OCI-LY3 (cell line): ENCODE measurements at regions not wholly inside any gene's neighbourhood (a gene's known extent, or its start where the extent isn't known, plus 50 kb on each side); places are given as distances from the start of the nearest gene placed in this dataset.
"Not testable (repeated sequence)": the region's sequence is repeated elsewhere in the genome, so short reads cannot be mapped to it uniquely, and the experiment has no call there.

Source experiments
- H2AFZ ChIP-seq: fragments of 200-600, 300-600 bp; shearing (Covaris generic); 2 replicates; pipeline ENCODE4 v1.6.0; 2014; ENCODE audit warnings: antibody characterized with exemption, low read depth, low read length
- H3K27ac ChIP-seq: fragments of 200-600, 300-600 bp; sonication (generic); 2 replicates; pipeline ENCODE4 v1.5.1; 2014; ENCODE audit warnings: mild to moderate bottlenecking, low read length, moderate library complexity, mixed read lengths
- H3K27me3 ChIP-seq: fragments of 200-600, 300-600 bp; sonication (generic); 2 replicates; pipeline ENCODE4 v1.6.1; 2014; ENCODE audit warnings: low read depth, low read length, mixed read lengths
- H3K36me3 ChIP-seq: fragments of 200-600, 300-600 bp; sonication (generic); replicated peaks from 2 replicates; pipeline ENCODE3; 2014; ENCODE audit warnings: low read depth, low read length, mixed read lengths
- H3K4me1 ChIP-seq: fragments of 300-600, 200-600 bp; sonication (generic); 2 replicates; pipeline ENCODE4 v1.6.1; 2014; ENCODE audit warnings: low read length, mixed read lengths
- H3K4me2 ChIP-seq: fragments of 200-600, 300-600 bp; sonication (generic); 2 replicates; pipeline ENCODE4 v1.6.1; 2014; ENCODE audit warnings: low read length, mixed read lengths
- H3K4me3 ChIP-seq: fragments of 300-600, 200-600 bp; sonication (generic); 2 replicates; pipeline ENCODE4 v1.5.1; 2014; ENCODE audit warnings: antibody characterized with exemption, mild to moderate bottlenecking, low read length, moderate library complexity
- H3K79me2 ChIP-seq: fragments of 300-600, 200-600 bp; shearing (Covaris generic); 2 replicates; pipeline ENCODE4 v1.6.1; 2014; ENCODE audit warnings: mild to moderate bottlenecking, low read length, mixed read lengths
- H3K9ac ChIP-seq: fragments of 300-600, 200-600 bp; shearing (Covaris generic); 2 replicates; pipeline ENCODE4 v1.6.0; 2014; ENCODE audit warnings: mild to moderate bottlenecking, low read length, moderate library complexity
- H3K9me3 ChIP-seq: fragments of 200-600, 300-600 bp; shearing (Covaris generic); 2 replicates; pipeline ENCODE4 v1.6.1; 2014; ENCODE audit warnings: low read length, mixed read lengths; ENCODE audit not compliant: insufficient read depth
- H4K20me1 ChIP-seq: fragments of 200-600, 300-600 bp; sonication (generic); 2 replicates; pipeline ENCODE4 v1.6.1; 2016; ENCODE audit warnings: low read length, mixed read lengths; ENCODE audit not compliant: insufficient read depth
- CTCF ChIP-seq: fragments of 200-600, 300-600 bp; sonication (generic); IDR thresholded peaks from 2 replicates; pipeline ENCODE4 v1.5.1; 2014; ENCODE audit warnings: antibody characterized with exemption, low read length, low read depth
- EZH2phosphoT487 ChIP-seq: fragments of 200-600 bp; shearing (Covaris generic); IDR thresholded peaks from 2 replicates; pipeline ENCODE4 v1.6.1; 2018; ENCODE audit warnings: antibody characterized with exemption, mixed run types, low read depth

- not testable (repeated sequence) for H3K9me3 ChIP-seq, H3K4me1 ChIP-seq, H3K79me2 ChIP-seq, H2AFZ ChIP-seq, H3K27me3 ChIP-seq, H3K9ac ChIP-seq, H3K36me3 ChIP-seq, H4K20me1 ChIP-seq, H3K4me2 ChIP-seq, H3K27ac ChIP-seq, H3K4me3 ChIP-seq
These were observed 58.8 kb upstream of the ANKRD30BL start for GRCh38 chr2:132220589-132220988.

- not testable (repeated sequence) for H3K4me3 ChIP-seq, H3K4me2 ChIP-seq, H3K4me1 ChIP-seq, H3K36me3 ChIP-seq, H4K20me1 ChIP-seq, H3K9ac ChIP-seq, H2AFZ ChIP-seq, H3K79me2 ChIP-seq, H3K27me3 ChIP-seq, H3K9me3 ChIP-seq, H3K27ac ChIP-seq
These were observed 60.1 kb upstream of the ANKRD30BL start for GRCh38 chr2:132221886-132222285.

GRCh38 chr2:132252191-132252893 lies 90.6 kb upstream of the ANKRD30BL start:
- H4K20me1 ChIP-seq = no peaks in the 10 kb centered on the region
- no peaks in the 10 kb centered on the region for H3K9me3 ChIP-seq
- no peaks in the 10 kb centered on the region for H3K27me3 ChIP-seq
- H3K4me1 ChIP-seq = no peaks in the 10 kb centered on the region
- TF ChIP-seq EZH2phosphoT487 (no peak), CTCF (no peak)
- H3K4me2 ChIP-seq = no peak overlapping the region
- H3K79me2 ChIP-seq = no peaks in the 10 kb centered on the region
- no peak overlapping the region for H3K9ac ChIP-seq
- no peak overlapping the region for H3K4me3 ChIP-seq
- H2AFZ ChIP-seq = no peak overlapping the region
- no peak overlapping the region for H3K27ac ChIP-seq
- no peaks in the 10 kb centered on the region for H3K36me3 ChIP-seq

- H3K36me3 ChIP-seq = no peaks in the 10 kb centered on the region
- H3K4me2 ChIP-seq = no peak overlapping the region
- H3K4me3 ChIP-seq = no peak overlapping the region
- H3K27me3 ChIP-seq = no peaks in the 10 kb centered on the region
- no peaks in the 10 kb centered on the region for H3K4me1 ChIP-seq
- no peak overlapping the region for H3K9ac ChIP-seq
- H3K79me2 ChIP-seq = no peaks in the 10 kb centered on the region
- no peak for TF ChIP-seq EZH2phosphoT487
- H2AFZ ChIP-seq = no peak overlapping the region
- H3K9me3 ChIP-seq = no peaks in the 10 kb centered on the region
- no peaks in the 10 kb centered on the region for H4K20me1 ChIP-seq
- no peak overlapping the region for H3K27ac ChIP-seq
These were observed 91.1 kb upstream of the ANKRD30BL start for GRCh38 chr2:132252894-132253264.

DNA sequence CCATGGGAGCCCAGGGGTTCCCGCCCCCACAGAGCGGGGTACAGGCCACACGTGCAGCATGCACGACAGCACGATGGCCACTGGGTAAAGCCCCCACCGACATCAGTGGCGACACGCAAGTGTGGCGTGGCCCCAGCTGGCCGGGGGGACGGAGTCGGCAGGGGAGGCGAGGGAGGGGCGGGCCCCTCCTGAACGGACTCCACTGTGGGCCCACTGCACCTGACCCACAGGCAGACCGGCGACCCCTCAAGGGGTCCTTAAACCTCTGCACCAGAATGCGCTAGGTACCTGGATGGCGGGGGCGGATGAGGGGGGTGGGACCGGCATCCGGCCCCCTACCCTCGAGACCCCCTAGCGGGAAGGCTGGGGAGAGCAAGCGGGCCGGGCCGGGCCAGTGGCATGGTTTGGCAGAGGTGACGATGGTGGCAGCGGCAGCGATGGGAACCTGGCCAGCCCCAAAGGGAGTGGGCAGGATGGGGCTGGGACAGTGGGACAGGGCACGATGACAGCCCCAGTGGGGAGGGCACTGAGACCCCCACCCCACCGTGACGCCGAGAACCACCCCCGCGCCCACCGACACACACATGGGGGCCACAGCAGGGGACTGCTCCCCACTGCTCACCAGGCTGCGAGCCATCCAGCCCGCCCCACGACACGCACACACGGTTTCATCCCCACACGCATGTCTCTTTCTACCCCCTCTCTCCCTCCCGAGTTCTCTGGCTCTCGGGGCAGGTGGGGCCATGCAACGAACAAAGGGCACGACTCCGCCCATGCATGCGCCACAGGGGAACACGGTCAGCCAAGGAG lies 91.9 kb upstream of the ANKRD30BL start:
- Histone ChIP-seq H3K4me1 (no peaks in the 10 kb centered on the region), H3K4me3 (no peak overlapping the region), H3K4me2 (no peak overlapping the region), H3K27ac (no peak overlapping the region), H3K79me2 (no peaks in the 10 kb centered on the region), H3K9ac (no peak overlapping the region), H3K36me3 (no peaks in the 10 kb centered on the region), H3K27me3 (no peaks in the 10 kb centered on the region), H3K9me3 (no peaks in the 10 kb centered on the region), H2AFZ (no peak overlapping the region), H4K20me1 (no peaks in the 10 kb centered on the region)
- TF ChIP-seq CTCF = no peak

DNA sequence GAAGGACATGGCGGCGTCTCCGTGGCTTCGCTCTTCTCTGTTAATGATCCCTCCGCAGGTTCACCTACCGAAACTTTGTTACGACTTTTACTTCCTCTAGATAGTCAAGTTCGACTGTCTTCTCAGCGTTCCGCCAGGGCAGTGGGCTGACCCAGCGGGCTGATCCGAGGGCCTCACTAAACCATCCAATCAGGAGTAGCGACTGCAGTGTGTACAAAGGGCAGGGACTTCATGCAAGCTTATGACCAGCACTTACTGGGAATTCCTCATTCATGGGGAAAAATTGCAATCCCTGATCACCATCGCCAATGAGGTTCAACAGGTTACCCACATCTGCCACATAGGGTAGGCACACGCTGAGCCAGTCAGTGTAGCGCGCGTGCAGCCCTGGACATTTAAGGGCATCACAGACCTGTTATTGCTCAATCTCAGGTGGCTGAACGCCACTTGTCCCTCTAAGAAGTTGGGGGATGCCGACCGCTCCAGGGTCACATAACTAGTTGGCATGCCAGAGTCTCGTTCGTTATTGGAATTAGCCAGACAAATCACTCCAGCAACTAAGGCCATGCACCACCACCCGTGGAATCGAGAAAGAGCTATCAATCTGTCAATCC lies 92.7 kb upstream of the ANKRD30BL start:
- not testable (repeated sequence) for H3K9me3 ChIP-seq, H3K9ac ChIP-seq, H3K79me2 ChIP-seq, H3K4me2 ChIP-seq, H3K4me3 ChIP-seq, H2AFZ ChIP-seq, H3K27me3 ChIP-seq, H4K20me1 ChIP-seq, H3K4me1 ChIP-seq, H3K36me3 ChIP-seq, H3K27ac ChIP-seq
